ENCODE measurements at regions not wholly inside any gene's neighbourhood (a gene's known extent, or its start where the extent isn't known, plus 50 kb on each side); places are given as distances from the start of the nearest gene placed in this dataset.
A peak's percentile ranks its signal among the peaks of the same experiment; 100 is the strongest.

DNA sequence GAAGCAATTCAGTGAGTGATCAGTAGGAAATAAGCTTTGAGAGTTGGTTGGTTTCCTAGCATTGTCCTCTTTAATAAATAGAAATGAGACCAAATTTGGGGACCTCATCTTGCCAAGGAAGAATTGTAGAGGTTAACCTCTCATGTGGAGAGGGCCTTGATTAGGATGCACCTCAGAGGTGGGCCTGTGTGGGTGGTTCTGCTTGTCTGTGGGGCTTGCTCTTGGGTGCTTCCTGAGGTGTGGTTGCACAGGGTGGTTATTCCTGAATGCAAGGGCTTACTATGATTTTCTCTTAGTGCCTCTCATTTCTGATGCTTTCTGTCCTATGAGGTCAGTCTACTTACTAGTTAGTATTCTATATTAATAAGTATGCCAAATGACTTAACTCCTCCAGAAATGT, 89.6 kb upstream of the MGAT5 start:
- Histone ChIP-seq H3K23me2 (ENCODE audit: insufficient read length, low read depth, low read length, poor library complexity, severe bottlenecking) (no peaks in the 10 kb centered on the region), H3K9me3 (ENCODE audit: control insufficient read depth, low read depth, low read length) (no peaks in the 10 kb centered on the region), H3K4ac (ENCODE audit: low read depth, low read length) (no peak overlapping the region), H2AK5ac (ENCODE audit: insufficient read length, low read length) (no peak overlapping the region), H3K9ac (ENCODE audit: extremely low read depth, insufficient read length, low read length) (no peak overlapping the region), H3K4me1 (ENCODE audit: insufficient read depth, low read length) (peaks cover 15% of the 10 kb centered on the region), H3K27me3 (ENCODE audit: insufficient read depth, low read length) (no peaks in the 10 kb centered on the region), H4K5ac (ENCODE audit: insufficient read length, low read depth, low read length) (no peak overlapping the region), H3K18ac (ENCODE audit: insufficient read length, low read depth, low read length) (no peak overlapping the region), H4K91ac (ENCODE audit: insufficient read length, low read depth, low read length) (no peak overlapping the region), H2BK12ac (ENCODE audit: insufficient read length, low read depth, low read length) (no peak overlapping the region), H2BK15ac (ENCODE audit: low read depth, low read length) (no peak overlapping the region), H3K23ac (ENCODE audit: insufficient read length, low read depth, low read length) (no peak overlapping the region), H3T11ph (ENCODE audit: low read length) (no peak overlapping the region), H3K79me2 (ENCODE audit: insufficient read depth, low read length) (peaks cover 6% of the 10 kb centered on the region; the same call in 1 of the 2 replicates), H3K56ac (ENCODE audit: insufficient read length, low read depth, low read length) (no peak overlapping the region), H3K27ac (ENCODE audit: insufficient read length, low read depth, low read length) (no peak overlapping the region), H3K79me1 (ENCODE audit: insufficient read depth, low read depth, low read length, poor library complexity, severe bottlenecking) (peaks cover 3% of the 10 kb centered on the region), H2BK5ac (ENCODE audit: insufficient read length, low read length) (no peak overlapping the region), H4K20me1 (ENCODE audit: control insufficient read depth, insufficient read depth, insufficient read length) (no peaks in the 10 kb centered on the region), H3K4me2 (ENCODE audit: insufficient read depth, insufficient read length, low read length) (no peak overlapping the region), H2BK120ac (ENCODE audit: low read depth, low read length, poor library complexity, severe bottlenecking) (no peak overlapping the region), H3K14ac (ENCODE audit: insufficient read depth, low read length) (no peak overlapping the region), H4K8ac (replicated peaks; ENCODE audit: insufficient read length, low read depth, low read length) (no peak overlapping the region), H2AFZ (ENCODE audit: low read length) (no peak overlapping the region), H2BK20ac (ENCODE audit: low read depth, low read length, poor library complexity, severe bottlenecking) (no peak overlapping the region)
- Mint-ChIP-seq H3K27me3 (ENCODE audit: low read depth) (no peaks in the 10 kb centered on the region), H3K4me3 (no peak overlapping the region), H3K9me3 (no peaks in the 10 kb centered on the region), H3K4me1 (peaks cover 33 to 45% of the 10 kb centered on the region in 2 experiments), H3K36me3 (ENCODE audit: insufficient read depth in 1 of 3, low read depth in 3 of 3) (no peaks in the 10 kb centered on the region; a peak in 1 of 7 replicates), H3K27ac (0 out of 7 replicates have a peak overlapping the region, but pooled peaks of 1 of the 3 experiments have one; percentile 45)
- TF ChIP-seq, protein P1, sequence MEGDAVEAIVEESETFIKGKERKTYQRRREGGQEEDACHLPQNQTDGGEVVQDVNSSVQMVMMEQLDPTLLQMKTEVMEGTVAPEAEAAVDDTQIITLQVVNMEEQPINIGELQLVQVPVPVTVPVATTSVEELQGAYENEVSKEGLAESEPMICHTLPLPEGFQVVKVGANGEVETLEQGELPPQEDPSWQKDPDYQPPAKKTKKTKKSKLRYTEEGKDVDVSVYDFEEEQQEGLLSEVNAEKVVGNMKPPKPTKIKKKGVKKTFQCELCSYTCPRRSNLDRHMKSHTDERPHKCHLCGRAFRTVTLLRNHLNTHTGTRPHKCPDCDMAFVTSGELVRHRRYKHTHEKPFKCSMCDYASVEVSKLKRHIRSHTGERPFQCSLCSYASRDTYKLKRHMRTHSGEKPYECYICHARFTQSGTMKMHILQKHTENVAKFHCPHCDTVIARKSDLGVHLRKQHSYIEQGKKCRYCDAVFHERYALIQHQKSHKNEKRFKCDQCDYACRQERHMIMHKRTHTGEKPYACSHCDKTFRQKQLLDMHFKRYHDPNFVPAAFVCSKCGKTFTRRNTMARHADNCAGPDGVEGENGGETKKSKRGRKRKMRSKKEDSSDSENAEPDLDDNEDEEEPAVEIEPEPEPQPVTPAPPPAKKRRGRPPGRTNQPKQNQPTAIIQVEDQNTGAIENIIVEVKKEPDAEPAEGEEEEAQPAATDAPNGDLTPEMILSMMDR (conservative IDR thresholded peaks at IDR 0.05) = no peak
- DNase-seq = no peak
